IMR-90 (cell line): ENCODE measurements at regions not wholly inside any gene's neighbourhood (a gene's known extent, or its start where the extent isn't known, plus 50 kb on each side); places are given as distances from the start of the nearest gene placed in this dataset.

Source experiments
- ATAC-seq: fragments of 200-7000 bp; cut with Tn5 transposase; 2 replicates; pipeline ENCODE4 v1.9.1; 2020; ENCODE audit warnings: low read depth, mild to moderate bottlenecking, moderate library complexity
- BruUV-seq: library from RNA; stranded (reverse); fragments of 400-500 nt; replicated peaks from 2 replicates; lab custom pipeline; 2021; lab: Mats Ljungman, UMichigan
- CTCF ChIA-PET: fragments of 300-600 bp; formaldehyde crosslinking; extraction: SDS; loops from one replicate; lab custom pipeline; 2021; ENCODE audit warnings: antibody characterized with exemption; lab: Yijun Ruan, JAX
- POLR2A ChIA-PET: fragments of 300-600 bp; sonication (Branson Sonifier 250); formaldehyde crosslinking; loops from one replicate; lab custom pipeline; 2022; ENCODE audit warnings: antibody characterized with exemption; ENCODE audit not compliant: unreplicated experiment; lab: Charles Lee
- DNase-seq: peaks from one replicate; pipeline ENCODE4 v3.0.0; 2013
- H2AFZ ChIP-seq: replicated peaks from 2 replicates; pipeline ENCODE3; 2013; ENCODE audit warnings: low read length, mild to moderate bottlenecking; ENCODE audit not compliant: poor library complexity
- H2AK5ac ChIP-seq: 2 replicates; pipeline ENCODE4 v1.6.1; 2013; ENCODE audit warnings: low read depth, low read length, inconsistent platforms
- H2AK9ac ChIP-seq: replicated peaks from 2 replicates; pipeline ENCODE3; 2013; ENCODE audit warnings: mild to moderate bottlenecking, low read depth, low read length, moderate library complexity; ENCODE audit not compliant: poor library complexity
- H2BK120ac ChIP-seq: 2 replicates; pipeline ENCODE4 v1.6.1; 2013; ENCODE audit warnings: low read depth, low read length, inconsistent platforms
- H2BK15ac ChIP-seq: 3 replicates; pipeline ENCODE4 v1.6.1; 2013; ENCODE audit warnings: low read depth, low read length, inconsistent platforms
- H2BK20ac ChIP-seq: 2 replicates; pipeline ENCODE4 v1.6.1; 2013; ENCODE audit warnings: low read depth, mild to moderate bottlenecking, inconsistent platforms, low read length, moderate library complexity
- H2BK5ac ChIP-seq: 2 replicates; pipeline ENCODE4 v1.6.1; 2013; ENCODE audit warnings: mild to moderate bottlenecking, low read depth, low read length, inconsistent platforms; ENCODE audit not compliant: poor library complexity, severe bottlenecking
- H3K14ac ChIP-seq: replicated peaks from 2 replicates; pipeline ENCODE4 v1.6.1; 2013; ENCODE audit warnings: low read depth, low read length, inconsistent platforms
- H3K18ac ChIP-seq: 2 replicates; pipeline ENCODE4 v1.6.1; 2013; ENCODE audit warnings: low read depth, low read length, control low read depth
- H3K23ac ChIP-seq: 2 replicates; pipeline ENCODE4 v1.6.1; 2013; ENCODE audit warnings: low read depth, low read length, inconsistent platforms
- H3K27ac ChIP-seq: 2 replicates; pipeline ENCODE4 v1.5.1; 2013; ENCODE audit warnings: mild to moderate bottlenecking, control low read depth, low read length; ENCODE audit not compliant: insufficient read depth
- H3K27me3 ChIP-seq: 2 replicates; pipeline ENCODE4 v1.6.1; 2013; ENCODE audit warnings: low read length; ENCODE audit not compliant: control insufficient read depth, insufficient read depth
- H3K36me3 ChIP-seq: 2 replicates; pipeline ENCODE4 v1.6.1; 2013; ENCODE audit warnings: low read length, mixed read lengths; ENCODE audit not compliant: control insufficient read depth, insufficient read depth
- H3K4ac ChIP-seq: 2 replicates; pipeline ENCODE4 v1.6.1; 2013; ENCODE audit warnings: low read depth, low read length, inconsistent platforms
- H3K4me1 ChIP-seq: 2 replicates; pipeline ENCODE4 v1.6.1; 2013; ENCODE audit warnings: low read length, mixed read lengths; ENCODE audit not compliant: control insufficient read depth, insufficient read depth
- H3K4me2 ChIP-seq: 2 replicates; pipeline ENCODE4 v1.6.1; 2013; ENCODE audit warnings: low read depth, mild to moderate bottlenecking, control low read depth, low read length, moderate library complexity
- H3K4me3 ChIP-seq: 2 replicates; pipeline ENCODE4 v1.5.1; 2013; ENCODE audit warnings: low read depth, mild to moderate bottlenecking, control low read depth, low read length, moderate library complexity; ENCODE audit not compliant: insufficient read depth
- H3K56ac ChIP-seq: 2 replicates; pipeline ENCODE4 v1.6.1; 2013; ENCODE audit warnings: low read length, inconsistent platforms; ENCODE audit not compliant: insufficient read depth; ENCODE audit errors: extremely low read depth
- H3K79me1 ChIP-seq, 2 experiments: 2 replicates each; pipeline ENCODE4 v1.6.1; 2013; ENCODE audit warnings: low read length in 2 of 2, inconsistent platforms in 1 of 2, low read depth in 1 of 2
- H3K9ac ChIP-seq: 2 replicates; pipeline ENCODE4 v1.6.1; 2013; ENCODE audit warnings: low read depth, low read length, control low read depth
- H3K9me1 ChIP-seq: 2 replicates; pipeline ENCODE4 v1.6.1; 2013; ENCODE audit warnings: low read length, inconsistent platforms; ENCODE audit not compliant: insufficient read depth
- H3K9me3 ChIP-seq: 2 replicates; pipeline ENCODE4 v1.6.1; 2013; ENCODE audit warnings: low read length; ENCODE audit not compliant: control insufficient read depth, insufficient read depth
- H4K20me1 ChIP-seq: 2 replicates; pipeline ENCODE4 v1.6.1; 2013; ENCODE audit warnings: low read length, inconsistent platforms; ENCODE audit not compliant: insufficient read depth
- H4K5ac ChIP-seq: 2 replicates; pipeline ENCODE4 v1.6.1; 2013; ENCODE audit warnings: mild to moderate bottlenecking, low read depth, low read length, control low read depth
- H4K8ac ChIP-seq, 2 experiments: 2 replicates each; pipeline ENCODE4 v1.6.1; 2013; ENCODE audit warnings: low read depth in 2 of 2, low read length in 2 of 2, control low read depth in 1 of 2, inconsistent platforms in 1 of 2
- H4K91ac ChIP-seq: 2 replicates; pipeline ENCODE4 v1.6.1; 2013; ENCODE audit warnings: low read depth, low read length, inconsistent platforms; ENCODE audit not compliant: insufficient read depth
- BHLHE40 ChIP-seq: fragments of 150-350 bp; IDR thresholded peaks from 2 replicates; pipeline ENCODE4 v1.6.1; 2016; ENCODE audit warnings: mild to moderate bottlenecking, low read depth, low read length
- CEBPB ChIP-seq: IDR thresholded peaks from 2 replicates; pipeline ENCODE4 v1.6.1; 2012; ENCODE audit warnings: low read depth, low read length, improper control_type of control experiment
- CHD1 ChIP-seq: IDR thresholded peaks from 2 replicates; pipeline ENCODE4 v1.6.1; 2012; ENCODE audit warnings: low read depth, low read length, improper control_type of control experiment
- CTCF ChIP-seq: conservative IDR thresholded peaks from 2 replicates; pipeline ENCODE4 v1.5.1; 2012; ENCODE audit warnings: mild to moderate bottlenecking, low read depth, low read length, improper control_type of control experiment
- ELK1 ChIP-seq: fragments of 150-350 bp; IDR thresholded peaks from 2 replicates; pipeline ENCODE4 v1.6.1; 2016; ENCODE audit warnings: low read depth, mild to moderate bottlenecking, low read length, moderate library complexity, borderline replicate concordance
- FOS ChIP-seq: fragments of 150-350 bp; IDR thresholded peaks from 2 replicates; pipeline ENCODE4 v1.6.1; 2016; ENCODE audit warnings: low read depth, low read length
- MAFK ChIP-seq: IDR thresholded peaks from 2 replicates; pipeline ENCODE4 v1.6.1; 2012; ENCODE audit warnings: low read depth, low read length, improper control_type of control experiment
- MAZ ChIP-seq: IDR thresholded peaks from 2 replicates; pipeline ENCODE4 v1.6.1; 2012; ENCODE audit warnings: low read depth, mild to moderate bottlenecking, low read length, improper control_type of control experiment, moderate library complexity, borderline replicate concordance
- MXI1 ChIP-seq: IDR thresholded peaks from 2 replicates; pipeline ENCODE4 v1.6.1; 2012; ENCODE audit warnings: low read depth, mild to moderate bottlenecking, low read length, moderate library complexity, borderline replicate concordance
- NFE2L2 ChIP-seq: fragments of 150-350 bp; IDR thresholded peaks from 2 replicates; pipeline ENCODE4 v1.6.1; 2016; ENCODE audit warnings: low read depth, mild to moderate bottlenecking, low read length
- POLR2A ChIP-seq: IDR thresholded peaks from 2 replicates; pipeline ENCODE4 v1.6.1; 2012; ENCODE audit warnings: mild to moderate bottlenecking, low read depth, low read length
- RAD21 ChIP-seq: IDR thresholded peaks from 2 replicates; pipeline ENCODE4 v1.6.1; 2012; ENCODE audit warnings: low read length, improper control_type of control experiment
- RCOR1 ChIP-seq: IDR thresholded peaks from 2 replicates; pipeline ENCODE4 v1.6.1; 2012; ENCODE audit warnings: mild to moderate bottlenecking, low read length, improper control_type of control experiment; ENCODE audit not compliant: insufficient replicate concordance
- RFX5 ChIP-seq: IDR thresholded peaks from 2 replicates; pipeline ENCODE4 v1.8.0; 2012; ENCODE audit warnings: low read depth, mild to moderate bottlenecking, low read length, moderate library complexity
- SMC3 ChIP-seq: fragments of 150-350 bp; IDR thresholded peaks from 2 replicates; pipeline ENCODE4 v1.6.1; 2016; ENCODE audit warnings: low read depth, mild to moderate bottlenecking, antibody characterized with exemption, low read length, moderate library complexity
- WGBS, 2 experiments: methylation state at CpG; one replicate each; pipeline versions ENCODE4 v1.1.5 to v1.1.7; 2013; ENCODE audit warnings: missing lambda C conversion rate in 2 of 2; ENCODE audit not compliant: insufficient read length in 1 of 2; ENCODE audit errors: extremely low coverage in 2 of 2; 5-methylcytosine and 5-hydroxymethylcytosine counted together
- dilution Hi-C: fragments of 300-500 bp; cut with HindIII; formaldehyde crosslinking; loops from one replicate; pipeline ENCODE4 v1.14.3; 2018; ENCODE audit warnings: low sequenced_read_pairs; ENCODE audit not compliant: unreplicated experiment
- in situ Hi-C: fragments of 300-500 bp; cut with MboI; formaldehyde crosslinking; loops from 3 replicates; pipeline ENCODE4 v1.14.3; 2019; ENCODE audit warnings: low sequenced_read_pairs, inconsistent platforms, mixed read lengths
- intact Hi-C: fragments of 100-400 bp; cut with micrococcal nuclease; formaldehyde crosslinking; loops from 2 replicates; pipeline ENCODE4 v1.10.0; 2022
- TF ChIP-seq, protein P1 (sequence below): fragments of 150-350 bp; IDR thresholded peaks from 2 replicates; pipeline ENCODE4 v1.6.1; 2017; ENCODE audit warnings: mild to moderate bottlenecking, antibody characterized with exemption, low read length, low read depth

DNA sequence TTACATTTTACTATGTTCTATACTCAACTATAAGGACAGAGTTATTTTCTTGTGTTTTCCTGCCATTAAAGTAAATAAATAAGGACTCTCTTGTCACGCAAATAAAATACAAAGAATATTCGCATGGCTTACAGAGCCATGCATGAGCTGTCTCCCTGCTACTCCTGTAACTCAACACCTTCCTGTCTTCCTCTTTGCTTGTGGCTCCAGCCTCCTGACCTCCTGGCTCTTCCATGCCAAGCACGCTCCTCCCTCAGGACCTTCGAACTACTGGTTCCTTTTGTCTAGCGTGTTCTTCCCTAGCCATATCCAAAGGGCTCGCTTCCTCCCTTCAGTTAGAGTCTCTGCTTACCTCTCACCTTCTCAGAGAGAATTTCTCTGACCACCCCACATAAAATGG lies 124.3 kb upstream of the TMC3 start:
- Histone ChIP-seq H3K4ac (no peak overlapping the region), H3K36me3 (no peaks in the 10 kb centered on the region), H3K56ac (no peak overlapping the region), H2BK5ac (no peak overlapping the region), H3K27ac (no peak overlapping the region), H2AFZ (peak overlapping the region; percentile 26), H2BK20ac (no peak overlapping the region), H3K4me3 (no peak overlapping the region), H3K79me1 (no peaks in the 10 kb centered on the region), H3K27me3 (no peaks in the 10 kb centered on the region), H2AK9ac (no peak overlapping the region), H3K23ac (no peak overlapping the region), H2AK5ac (no peak overlapping the region), H3K9me1 (no peaks in the 10 kb centered on the region), H3K14ac (no peak overlapping the region), H3K4me2 (no peak overlapping the region), H4K20me1 (no peaks in the 10 kb centered on the region), H2BK15ac (no peak overlapping the region), H2BK120ac (no peak overlapping the region), H4K5ac (no peak overlapping the region), H3K18ac (no peak overlapping the region), H4K8ac (no peak overlapping the region), H4K91ac (no peak overlapping the region), H3K9me3 (no peaks in the 10 kb centered on the region), H3K4me1 (peaks cover 3% of the 10 kb centered on the region; the same call in 1 of the 2 replicates), H3K9ac (no peak overlapping the region)
- dilution Hi-C loops: no loop called here
- DNase-seq: no peak
- ChIA-PET CTCF (no interaction called here), POLR2A (no interaction called here)
- no peak for TF ChIP-seq CHD1
- no peak for TF ChIP-seq ELK1
- TF ChIP-seq CTCF: no peak
- TF ChIP-seq, protein P1, sequence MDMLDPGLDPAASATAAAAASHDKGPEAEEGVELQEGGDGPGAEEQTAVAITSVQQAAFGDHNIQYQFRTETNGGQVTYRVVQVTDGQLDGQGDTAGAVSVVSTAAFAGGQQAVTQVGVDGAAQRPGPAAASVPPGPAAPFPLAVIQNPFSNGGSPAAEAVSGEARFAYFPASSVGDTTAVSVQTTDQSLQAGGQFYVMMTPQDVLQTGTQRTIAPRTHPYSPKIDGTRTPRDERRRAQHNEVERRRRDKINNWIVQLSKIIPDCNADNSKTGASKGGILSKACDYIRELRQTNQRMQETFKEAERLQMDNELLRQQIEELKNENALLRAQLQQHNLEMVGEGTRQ: no peak
- TF ChIP-seq RCOR1: no peak
- no peak for TF ChIP-seq CEBPB
- no peak for TF ChIP-seq MAFK
- TF ChIP-seq NFE2L2: no peak
- no peak for TF ChIP-seq MAZ
- no peak for TF ChIP-seq BHLHE40
- TF ChIP-seq MXI1: no peak
- TF ChIP-seq POLR2A: no peak
- no peak for TF ChIP-seq FOS
- TF ChIP-seq RAD21: no peak
- no peak for TF ChIP-seq SMC3
- TF ChIP-seq RFX5: no peak
- intact Hi-C loops: no loop called here
- in situ Hi-C loops: no loop called here
- no TSS peak for BruUV-seq
- no peak for ATAC-seq
- 68% methylated on average over 6 of the region's 6 CpGs; no CpG with 5 or more reads in 1 of the 2 experiments for WGBS, 2 experiments
